ENCODE measurements at regions not wholly inside any gene's neighbourhood (a gene's known extent, or its start where the extent isn't known, plus 50 kb on each side); places are given as distances from the start of the nearest gene placed in this dataset.
"Not testable (repeated sequence)": the region's sequence is repeated elsewhere in the genome, so short reads cannot be mapped to it uniquely, and the experiment has no call there.

GRCh38 chr1:148432318-148432717, 50.8 kb downstream of the PPIAL4G start:
- not testable (repeated sequence) for DNase-seq

DNA sequence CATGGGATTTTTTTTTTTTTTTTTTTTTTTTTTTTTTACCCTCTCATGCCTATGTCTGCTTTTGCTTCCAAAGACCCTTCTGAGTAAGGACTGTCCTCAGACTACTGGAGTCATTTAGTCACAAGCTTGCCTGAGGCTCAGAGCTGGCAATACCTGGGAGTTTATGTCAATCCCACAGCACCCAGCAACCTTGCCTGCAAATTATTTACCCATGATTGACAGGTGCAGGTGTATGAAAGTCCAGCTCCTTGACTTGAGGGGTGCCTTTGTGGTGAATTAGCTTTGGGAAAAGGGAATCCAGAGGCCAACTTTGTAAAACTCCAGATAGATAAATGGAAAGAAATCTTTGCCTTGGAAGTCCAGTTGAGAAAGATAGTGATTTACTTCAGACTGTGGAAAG, 53.2 kb downstream of the PPIAL4G start:
- DNase-seq, result not testable (repeated sequence)

DNA sequence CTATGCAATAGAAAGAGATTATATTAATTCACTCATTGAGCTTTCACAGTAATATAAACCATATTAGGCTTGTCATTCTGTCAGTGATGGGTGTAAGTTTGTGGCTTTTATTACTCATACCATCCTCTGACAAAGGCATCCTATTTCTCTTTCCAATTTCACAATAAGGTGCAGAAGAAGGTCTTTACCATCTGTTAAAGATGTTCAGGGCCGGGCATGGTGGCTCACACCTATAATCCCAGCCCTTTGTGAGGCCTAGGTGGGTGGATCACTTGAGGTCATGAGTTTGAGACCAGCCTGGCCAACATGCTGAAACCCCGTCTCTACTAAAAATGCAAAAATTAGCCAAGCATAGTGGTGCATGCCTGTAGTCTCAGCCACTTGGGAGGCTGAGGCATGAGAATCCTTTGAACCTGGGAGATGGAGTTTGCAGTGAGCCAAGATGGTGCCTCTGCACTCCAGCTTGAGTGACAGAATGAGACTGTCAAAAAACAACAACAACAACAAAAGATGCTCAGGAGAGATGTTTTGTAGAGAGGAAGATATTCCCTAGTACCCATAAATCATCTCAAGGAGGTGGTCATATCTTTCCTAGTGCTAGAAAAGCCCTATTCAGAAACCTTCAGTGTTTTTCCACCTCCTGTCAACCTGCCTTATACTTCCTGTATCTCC, 56.0 kb downstream of the PPIAL4G start:
- not testable (repeated sequence) for DNase-seq

DNA sequence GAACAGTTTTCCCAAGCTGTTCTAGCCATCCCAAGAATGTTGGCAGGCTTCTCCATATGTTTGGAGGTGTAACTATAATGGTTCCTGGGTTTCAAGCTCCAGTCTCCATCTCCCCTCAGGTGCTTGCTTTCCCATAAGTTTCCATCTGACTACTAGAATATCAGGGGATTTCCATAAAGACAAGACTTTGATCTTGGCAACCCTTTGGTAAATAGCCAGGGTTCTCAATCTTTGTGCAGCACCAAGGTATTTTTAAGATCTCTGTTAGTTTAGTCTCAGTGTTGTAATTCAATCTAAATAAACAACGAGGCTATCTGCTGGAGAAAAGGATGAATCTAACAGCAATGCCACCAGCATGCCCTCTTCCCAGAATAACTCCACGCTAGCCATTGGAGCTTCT, 56.7 kb downstream of the PPIAL4G start:
- DNase-seq, result not testable (repeated sequence)

DNA sequence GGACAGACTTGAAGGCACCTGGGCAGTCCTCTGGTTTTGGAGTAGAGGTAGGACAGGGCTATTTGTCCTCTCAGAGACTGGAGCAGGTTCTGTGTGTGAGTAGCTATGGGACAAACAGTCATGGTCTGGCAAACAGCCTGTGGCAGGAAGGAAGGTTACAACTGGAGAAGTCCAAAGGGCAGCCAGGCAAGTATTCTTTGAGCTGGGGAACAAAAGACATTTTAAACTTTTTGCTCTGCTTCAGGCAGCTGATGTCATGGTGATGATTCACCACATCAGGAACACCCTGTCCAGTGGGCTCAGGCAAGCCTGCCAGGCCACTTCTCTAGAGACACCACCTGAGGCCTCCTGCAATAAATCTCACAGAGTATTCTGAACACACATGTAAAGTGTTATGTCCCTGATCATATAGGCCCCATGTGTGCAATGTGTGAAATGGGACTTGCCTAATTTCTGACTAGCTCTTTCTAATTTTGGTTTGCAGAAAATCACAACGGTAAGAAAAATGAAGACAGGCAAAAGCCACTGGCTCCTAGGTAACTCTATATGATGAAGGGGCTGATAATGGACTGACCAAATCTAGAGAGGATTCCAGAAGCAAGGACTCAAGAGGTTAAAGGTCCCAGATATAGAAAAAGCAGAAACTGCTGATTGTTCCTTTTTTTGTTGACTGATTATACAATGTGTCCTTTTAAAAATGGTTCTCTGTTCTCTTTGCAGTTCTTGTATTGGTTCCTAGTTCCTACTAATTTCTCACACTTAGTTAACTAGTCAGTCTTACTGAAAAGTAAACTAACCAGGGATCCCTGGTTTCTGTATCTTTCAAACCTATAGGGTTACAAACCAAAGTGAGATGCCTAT, 58.7 kb downstream of the PPIAL4G start:
- DNase-seq, result not testable (repeated sequence)

DNA sequence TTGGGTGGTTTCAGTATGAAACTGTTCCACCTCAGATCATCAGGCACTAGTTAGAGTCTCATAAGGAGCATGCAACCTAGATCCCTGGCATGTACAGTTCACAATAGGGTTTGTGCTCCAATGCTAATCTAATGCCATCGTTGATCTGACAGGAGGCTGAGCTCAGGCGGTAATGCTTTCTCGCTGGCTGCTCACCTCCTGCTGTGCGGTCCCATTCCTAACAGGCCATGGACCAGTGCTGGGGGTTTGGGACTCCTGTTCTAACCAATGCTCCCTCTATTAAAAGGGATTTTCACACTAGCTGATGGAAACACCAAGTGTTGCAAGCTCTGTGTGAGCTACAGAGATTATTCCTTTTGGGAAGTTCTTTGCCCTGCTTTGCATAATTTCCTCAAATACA, 60.2 kb downstream of the PPIAL4G start:
- DNase-seq, result not testable (repeated sequence)

- not testable (repeated sequence) for DNase-seq
Observed at GRCh38 chr1:148417241-148417640, 65.9 kb downstream of the PPIAL4G start.

- not testable (repeated sequence) for DNase-seq
Observed at GRCh38 chr1:148413385-148413784, 69.7 kb downstream of the PPIAL4G start.

- not testable (repeated sequence) for DNase-seq
Observed at GRCh38 chr1:148404786-148405568, 78.1 kb downstream of the PPIAL4G start.

- DNase-seq, result not testable (repeated sequence)
Observed at GRCh38 chr1:148403925-148404324, 79.2 kb downstream of the PPIAL4G start.

GRCh38 chr1:148403085-148403456, 80.0 kb downstream of the PPIAL4G start:
- DNase-seq, result not testable (repeated sequence)

- DNase-seq, result peak; percentile 90
Observed at GRCh38 chr1:148402152-148403084, 80.7 kb downstream of the PPIAL4G start.

GRCh38 chr1:148397516-148397915, 85.6 kb downstream of the PPIAL4G start:
- DNase-seq, result not testable (repeated sequence)

GRCh38 chr1:148392505-148392904, 90.6 kb downstream of the PPIAL4G start:
- not testable (repeated sequence) for DNase-seq

- DNase-seq, result not testable (repeated sequence)
Observed at GRCh38 chr1:148391323-148391722, 91.8 kb downstream of the PPIAL4G start.

- DNase-seq, result no peak
Observed at GRCh38 chr1:148389027-148389339, 94.1 kb downstream of the PPIAL4G start.

DNA sequence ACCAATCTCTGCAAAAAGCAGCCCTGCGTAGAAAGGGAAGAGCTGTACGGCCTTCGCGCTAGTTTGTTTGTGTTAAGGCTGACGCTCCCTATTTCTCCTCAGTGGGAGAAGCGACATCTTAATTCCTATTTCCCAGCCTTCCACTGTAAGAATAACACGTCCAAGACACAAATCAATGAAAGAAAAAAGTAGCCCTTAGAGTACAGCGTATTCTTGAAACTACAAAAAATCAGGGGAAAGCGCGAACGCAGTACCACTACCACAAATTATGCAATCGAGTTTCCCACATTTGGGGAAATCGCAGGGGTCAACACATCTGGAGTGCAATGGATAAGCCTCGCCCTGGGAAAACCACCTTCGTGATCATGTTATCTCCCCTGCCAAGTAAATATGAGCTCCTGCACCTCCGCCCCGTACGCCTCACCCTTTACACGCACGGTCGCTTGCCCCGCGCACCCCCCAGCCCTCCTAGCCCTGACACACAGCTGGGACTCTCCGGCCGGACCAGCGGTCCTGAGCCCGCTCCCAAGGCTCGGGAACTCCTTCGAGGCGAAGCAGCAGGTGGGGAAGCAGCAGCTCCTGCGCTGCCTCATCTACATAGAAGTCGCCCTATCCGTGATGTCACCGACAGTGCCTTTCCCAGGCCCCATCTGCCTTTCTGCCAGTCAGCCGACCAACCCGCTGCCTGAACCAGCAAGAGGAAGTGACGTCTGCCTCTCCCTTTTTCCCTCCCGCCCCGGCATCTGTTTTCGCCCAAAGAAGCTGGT, 94.7 kb downstream of the PPIAL4G start:
- DNase-seq, result peak; percentile 93

- DNase-seq, result not testable (repeated sequence)
Observed at GRCh38 chr1:148387949-148388259, 95.2 kb downstream of the PPIAL4G start.

DNA sequence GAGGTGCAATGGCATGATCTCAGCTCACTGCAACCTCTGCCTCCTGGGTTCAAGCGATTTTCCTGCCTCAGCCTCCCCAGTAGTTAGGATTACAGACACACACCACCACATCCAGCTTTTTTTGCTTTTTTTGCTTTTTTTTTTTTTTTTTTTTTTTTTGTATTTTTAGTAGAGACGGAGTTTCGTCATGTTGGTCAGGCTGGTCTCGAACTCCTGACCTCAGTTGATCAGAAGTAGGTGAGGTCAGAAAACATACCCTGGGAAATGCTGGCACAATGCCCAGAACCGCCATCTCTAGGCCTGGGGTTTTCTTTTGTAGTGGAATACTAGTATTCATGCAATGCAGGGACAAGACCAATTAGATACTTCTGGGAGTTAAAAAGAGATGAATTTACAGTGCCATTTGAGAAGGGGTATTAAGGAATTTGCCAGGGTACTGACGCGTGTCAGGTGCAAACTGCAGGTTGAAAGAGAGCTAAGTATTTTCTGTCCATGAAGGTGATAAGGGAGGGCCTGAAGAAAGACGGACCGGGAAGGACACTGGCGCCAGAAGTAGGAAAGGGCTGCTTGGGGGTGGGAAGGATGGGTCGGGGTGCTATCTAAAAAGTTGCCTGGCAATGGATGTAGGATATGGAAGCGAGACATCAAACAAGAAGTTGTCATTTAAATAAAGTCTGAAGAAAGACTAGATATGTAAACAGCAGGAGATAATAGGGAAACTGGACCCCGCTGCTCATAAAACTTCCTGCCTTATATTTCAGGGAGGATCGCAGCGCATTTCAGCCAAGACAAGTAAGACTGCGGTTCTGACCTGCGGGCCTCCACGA, 95.8 kb downstream of the PPIAL4G start:
- DNase-seq, result not testable (repeated sequence)

GRCh38 chr1:148386617-148387016, 96.5 kb downstream of the PPIAL4G start:
- no peak for DNase-seq

DNA sequence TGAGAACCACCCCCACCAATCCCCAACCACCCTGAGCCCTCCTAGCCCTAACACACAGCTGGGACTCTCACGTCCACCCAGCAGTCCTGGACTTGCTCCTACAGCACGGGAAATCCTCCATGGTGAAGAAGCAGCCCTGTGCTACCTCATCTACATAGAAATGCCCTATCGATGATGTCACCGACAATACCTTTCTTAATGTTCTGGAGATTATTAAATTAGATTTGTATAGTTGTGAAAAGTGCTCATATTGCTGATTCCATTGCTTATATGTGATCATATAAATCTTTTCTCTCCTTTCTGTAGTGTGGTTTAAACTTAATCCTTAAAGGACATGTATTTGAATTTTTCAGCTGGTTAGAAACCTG, 97.1 kb downstream of the PPIAL4G start:
- DNase-seq, result not testable (repeated sequence)
